Aorta (tissue), 5 donors: ENCODE measurements at regions not wholly inside any gene's neighbourhood (a gene's known extent, or its start where the extent isn't known, plus 50 kb on each side); places are given as distances from the start of the nearest gene placed in this dataset.

Experiments used
- ATAC-seq: fragments of 200-7000 bp; cut with Tn5 transposase; one replicate; pipeline ENCODE4 v1.9.1; 2022; ENCODE audit warnings: moderate library complexity; ENCODE audit not compliant: low FRiP score
- DNase-seq, 2 donors: peaks; one replicate each; pipeline ENCODE4 v3.0.0-alpha.2; 2020
- H3K27ac ChIP-seq, 2 donors: one replicate each; pipeline ENCODE4 v1.5.1; 2013; ENCODE audit warnings: low read length in 2 of 2, mild to moderate bottlenecking in 2 of 2, moderate library complexity in 2 of 2, control low read depth in 1 of 2, inconsistent platforms in 1 of 2, low read depth in 1 of 2
- H3K27me3 ChIP-seq, 2 donors: one replicate each; pipeline ENCODE4 v1.6.1; 2013; ENCODE audit warnings: control low read depth in 1 of 2, low read length in 1 of 2, mild to moderate bottlenecking in 1 of 2, moderate library complexity in 1 of 2; ENCODE audit not compliant: insufficient read depth in 2 of 2, control insufficient read depth in 1 of 2
- H3K36me3 ChIP-seq, 2 donors: one replicate each; pipeline ENCODE4 v1.6.1; 2013; ENCODE audit warnings: control low read depth in 1 of 2, low read length in 1 of 2, mild to moderate bottlenecking in 1 of 2; ENCODE audit not compliant: insufficient read depth in 2 of 2, control insufficient read depth in 1 of 2
- H3K4me1 ChIP-seq, 2 donors: one replicate each; pipeline ENCODE4 v1.6.1; 2013; ENCODE audit warnings: low read length in 2 of 2, control low read depth in 1 of 2, mild to moderate bottlenecking in 1 of 2, moderate library complexity in 1 of 2; ENCODE audit not compliant: insufficient read depth in 2 of 2, control insufficient read depth in 1 of 2
- H3K4me3 ChIP-seq, 2 donors: one replicate each; pipeline ENCODE4 v1.5.1; 2013; ENCODE audit warnings: low read length in 2 of 2, control low read depth in 1 of 2, mild to moderate bottlenecking in 1 of 2
- H3K9me3 ChIP-seq: one replicate; pipeline ENCODE4 v1.6.1; 2013; ENCODE audit warnings: mild to moderate bottlenecking, low read length; ENCODE audit not compliant: control insufficient read depth
- WGBS, 2 donors: extraction: QIAGEN DNeasy Blood & Tissue Kit; methylation state at CpG; one replicate each; pipeline ENCODE4 v1.1.7; 2013; 5-methylcytosine and 5-hydroxymethylcytosine counted together
- intact Hi-C, 2 donors: fragments of 100-400 bp; cut with DNase I; formaldehyde crosslinking; loops; one replicate each; pipeline versions ENCODE4 v1.14.2 to v1.15.0; 2022
- donor health status: healthy with polysubstance abuse.
- donor health status: Bipolar disorder and iron deficiency.
- donor health status: DM: no; HTN: no; CAD: no.
- donor health status: DM: no; HTN: no; CAD: no.
- donor health status: DM: yes; HTN: yes; CAD: no.

DNA sequence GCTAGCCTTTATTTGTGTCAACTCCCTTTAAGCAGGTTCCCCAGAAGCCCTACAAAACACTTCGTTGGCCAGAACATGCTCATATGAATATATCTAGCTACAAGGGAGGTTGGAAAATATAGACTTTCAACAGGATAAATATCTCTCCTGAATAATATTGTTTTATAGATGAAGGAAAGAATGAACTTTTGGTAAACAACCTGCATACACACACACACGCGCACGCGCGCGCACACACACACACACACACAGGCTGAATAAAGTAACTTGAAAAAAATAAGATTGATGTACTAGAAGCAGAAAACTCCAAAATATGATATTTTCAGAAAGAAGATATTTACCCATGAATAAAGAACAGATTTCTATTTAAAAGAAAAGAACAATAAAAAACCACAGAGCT lies 72.4 kb upstream of the GADL1 start:
- H3K27ac ChIP-seq: no peak overlapping the region
- DNase-seq: no peak
- no peaks in the 10 kb centered on the region for H3K4me1 ChIP-seq
- H3K36me3 ChIP-seq: no peaks in the 10 kb centered on the region
- intact Hi-C loops: no loop called here
- no peak overlapping the region for H3K4me3 ChIP-seq
- 42 to 82% methylated on average over 7 of the region's 7 CpGs for WGBS, 2 donors
- no peaks in the 10 kb centered on the region for H3K27me3 ChIP-seq
- no peaks in the 10 kb centered on the region for H3K9me3 ChIP-seq
- ATAC-seq: no peak

DNA sequence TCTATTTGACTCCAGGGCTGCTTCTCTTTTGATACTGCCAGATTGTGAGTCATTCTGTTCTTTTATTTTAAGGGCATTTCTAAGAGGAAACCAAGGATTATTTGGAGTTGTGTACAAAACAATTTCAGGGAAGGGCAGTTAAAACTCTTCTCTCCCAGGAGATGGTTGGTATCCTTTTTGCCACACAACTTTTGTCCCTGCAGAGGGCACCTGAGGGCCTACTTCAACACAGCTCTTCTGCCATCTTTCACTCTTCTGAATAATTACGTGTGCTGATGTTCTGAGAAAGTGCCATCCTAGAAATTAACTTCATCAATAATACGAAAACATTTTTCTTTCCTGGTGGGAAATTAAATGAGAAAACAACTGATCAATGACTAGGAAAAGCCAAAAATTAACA lies 75.7 kb upstream of the GADL1 start:
- DNase-seq (no peak), ATAC-seq (no peak)
- H3K4me1 ChIP-seq: no peaks in the 10 kb centered on the region
- no peak overlapping the region for H3K27ac ChIP-seq
- 63 to 76% methylated on average over 2 of the region's 2 CpGs for WGBS, 2 donors
- no peaks in the 10 kb centered on the region for H3K9me3 ChIP-seq
- H3K27me3 ChIP-seq: no peaks in the 10 kb centered on the region
- H3K36me3 ChIP-seq: no peaks in the 10 kb centered on the region
- intact Hi-C loops: no loop called here
- no peak overlapping the region for H3K4me3 ChIP-seq

DNA sequence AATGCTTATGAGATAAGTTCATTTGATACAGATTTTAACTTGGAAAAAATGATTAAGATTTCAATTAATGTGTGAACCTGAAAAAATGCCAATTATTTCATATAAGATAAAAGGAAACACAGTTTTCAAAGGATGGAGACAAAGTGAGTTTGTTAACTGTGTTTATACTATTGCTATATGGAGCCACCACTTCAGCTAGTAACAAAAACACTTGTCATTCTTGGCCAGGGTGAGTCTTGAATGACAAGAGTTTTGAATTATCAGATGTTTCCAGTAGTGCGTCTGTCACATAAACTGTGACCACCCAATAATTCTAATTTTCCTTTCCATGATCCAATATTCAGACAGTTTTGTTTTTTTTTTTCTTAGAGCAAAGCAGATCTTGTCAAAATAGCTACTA lies 78.0 kb upstream of the GADL1 start:
- 73 to 83% methylated on average over 1 of the region's 1 CpG for WGBS, 2 donors
- no peak for DNase-seq

DNA sequence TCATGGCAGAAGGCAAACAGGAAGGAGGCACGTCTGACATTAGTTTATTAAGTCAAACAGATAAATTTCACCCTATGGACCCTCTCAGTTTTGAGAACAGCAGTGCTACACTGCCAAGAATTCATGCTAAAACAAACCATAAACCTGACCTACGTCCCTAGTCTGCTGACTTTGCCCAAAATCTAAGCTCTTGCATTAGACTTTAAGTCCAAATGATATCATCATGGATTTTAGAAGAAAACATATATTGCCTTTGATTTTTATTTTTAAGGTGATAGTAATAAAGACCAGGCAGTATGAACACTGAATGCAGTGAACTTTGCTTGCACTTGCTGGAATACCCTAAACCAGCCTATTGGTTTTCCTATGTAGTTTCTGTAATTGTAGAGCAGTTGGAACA lies 79.6 kb upstream of the GADL1 start:
- intact Hi-C loops: no loop called here
- Histone ChIP-seq H3K36me3 (no peaks in the 10 kb centered on the region), H3K27me3 (no peaks in the 10 kb centered on the region), H3K27ac (no peak overlapping the region), H3K4me1 (no peaks in the 10 kb centered on the region), H3K4me3 (no peak overlapping the region), H3K9me3 (no peaks in the 10 kb centered on the region)
- DNase-seq: no peak
- ATAC-seq: no peak
- 91 to 93% methylated on average over 2 of the region's 2 CpGs for WGBS, 2 donors

More for the DNA sequence above, 78.0 kb upstream of the GADL1 start:
- no peaks in the 10 kb centered on the region for H3K27me3 ChIP-seq
- no peak overlapping the region for H3K27ac ChIP-seq
- H3K4me1 ChIP-seq: no peaks in the 10 kb centered on the region
- no peaks in the 10 kb centered on the region for H3K9me3 ChIP-seq
- H3K4me3 ChIP-seq: no peak overlapping the region
- intact Hi-C loops: no loop called here
- no peaks in the 10 kb centered on the region for H3K36me3 ChIP-seq
- no peak for ATAC-seq

DNA sequence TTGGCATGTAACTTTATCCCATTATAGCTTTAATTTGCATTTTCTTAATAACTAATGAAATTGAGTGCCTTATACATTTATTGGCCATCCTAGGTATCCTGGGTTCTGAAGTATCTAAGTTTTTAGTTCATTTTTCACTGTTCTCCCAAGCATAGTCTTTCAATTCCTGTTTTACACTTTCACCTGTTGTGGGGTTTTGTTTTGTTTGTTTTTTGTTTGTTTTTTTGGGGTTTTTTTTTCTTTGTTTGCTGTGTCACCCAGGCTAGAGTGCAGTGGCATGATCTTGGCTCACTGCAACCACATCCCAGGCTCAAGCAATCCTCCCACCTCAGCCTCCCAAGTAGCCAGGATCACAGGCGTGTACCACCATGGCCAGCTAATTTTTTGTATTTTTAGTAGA lies 83.1 kb upstream of the GADL1 start:
- intact Hi-C loops: no loop called here
- Histone ChIP-seq H3K36me3 (no peaks in the 10 kb centered on the region), H3K4me1 (no peaks in the 10 kb centered on the region), H3K9me3 (no peaks in the 10 kb centered on the region), H3K4me3 (no peak overlapping the region), H3K27me3 (no peaks in the 10 kb centered on the region), H3K27ac (no peak overlapping the region)
- DNase-seq (no peak), ATAC-seq (no peak)
- 93 to 94% methylated on average over 1 of the region's 1 CpG for WGBS, 2 donors

DNA sequence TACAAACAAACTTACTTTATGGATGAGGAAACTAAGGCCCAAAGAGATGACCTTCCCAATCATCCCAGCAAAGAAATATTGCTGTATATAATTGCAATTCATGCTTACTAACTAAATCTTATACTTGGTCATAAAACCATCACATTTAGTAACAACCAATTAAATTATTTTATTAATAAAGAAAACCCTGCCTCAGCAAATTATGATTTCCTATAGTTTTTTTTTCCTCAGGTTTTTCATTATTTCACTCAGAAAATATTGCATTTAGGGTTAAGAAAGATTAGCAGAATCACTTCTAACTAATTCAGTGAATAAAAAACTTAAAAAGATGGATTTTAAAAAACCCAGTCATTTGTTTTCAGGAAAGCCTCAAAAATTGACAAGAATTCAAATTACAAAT lies 86.5 kb upstream of the GADL1 start:
- no peak overlapping the region for H3K4me3 ChIP-seq
- no peaks in the 10 kb centered on the region for H3K4me1 ChIP-seq
- H3K27me3 ChIP-seq: no peaks in the 10 kb centered on the region
- no peaks in the 10 kb centered on the region for H3K36me3 ChIP-seq
- ATAC-seq (no peak), DNase-seq (no peak)
- H3K27ac ChIP-seq: no peak overlapping the region
- intact Hi-C loops: no loop called here
- no peaks in the 10 kb centered on the region for H3K9me3 ChIP-seq

DNA sequence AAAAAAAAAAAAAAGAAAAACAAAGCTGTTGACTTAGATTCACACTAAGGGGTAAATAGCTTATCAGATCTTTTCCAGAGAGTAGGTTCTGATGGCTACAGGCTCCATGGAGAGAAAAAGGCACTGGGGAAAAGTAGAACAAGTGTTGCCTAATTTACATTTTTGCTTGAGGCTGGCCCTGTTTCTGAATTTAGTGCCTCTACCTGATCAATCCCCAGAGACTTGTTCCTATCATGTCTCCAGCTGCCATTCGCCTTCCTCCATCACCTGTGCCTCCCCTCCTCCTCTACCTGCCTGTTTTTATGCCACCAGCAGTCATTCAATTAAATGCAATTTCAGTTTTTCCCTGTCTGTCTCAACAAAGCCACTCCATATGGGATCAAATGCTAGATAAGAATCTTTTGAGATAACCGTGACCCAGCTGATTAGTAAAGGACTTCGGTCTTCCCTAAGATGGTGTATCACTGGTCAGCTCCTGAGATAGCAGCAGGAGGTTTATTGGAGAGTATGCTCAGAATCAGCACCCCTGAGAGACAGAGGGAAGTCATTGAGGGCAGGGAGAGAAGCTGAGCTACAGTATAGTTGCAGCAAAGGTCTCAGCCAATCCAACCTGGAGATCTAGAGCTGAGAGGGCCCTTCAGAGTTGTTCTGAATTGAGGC lies 88.1 kb upstream of the GADL1 start:
- H3K36me3 ChIP-seq: no peaks in the 10 kb centered on the region
- no peak for DNase-seq
- intact Hi-C loops: loop anchor here in 1 of 2 donors (2.0 kb wide), 1 partner anchor 14 kb away; no protein-coding TSS in a partner anchor
- no peak for ATAC-seq
- no peaks in the 10 kb centered on the region for H3K27me3 ChIP-seq
- H3K27ac ChIP-seq: no peak overlapping the region
- H3K4me1 ChIP-seq: no peaks in the 10 kb centered on the region
- no peak overlapping the region for H3K4me3 ChIP-seq
- H3K9me3 ChIP-seq: no peaks in the 10 kb centered on the region
- 92 to 98% methylated on average over 3 of the region's 3 CpGs for WGBS, 2 donors

DNA sequence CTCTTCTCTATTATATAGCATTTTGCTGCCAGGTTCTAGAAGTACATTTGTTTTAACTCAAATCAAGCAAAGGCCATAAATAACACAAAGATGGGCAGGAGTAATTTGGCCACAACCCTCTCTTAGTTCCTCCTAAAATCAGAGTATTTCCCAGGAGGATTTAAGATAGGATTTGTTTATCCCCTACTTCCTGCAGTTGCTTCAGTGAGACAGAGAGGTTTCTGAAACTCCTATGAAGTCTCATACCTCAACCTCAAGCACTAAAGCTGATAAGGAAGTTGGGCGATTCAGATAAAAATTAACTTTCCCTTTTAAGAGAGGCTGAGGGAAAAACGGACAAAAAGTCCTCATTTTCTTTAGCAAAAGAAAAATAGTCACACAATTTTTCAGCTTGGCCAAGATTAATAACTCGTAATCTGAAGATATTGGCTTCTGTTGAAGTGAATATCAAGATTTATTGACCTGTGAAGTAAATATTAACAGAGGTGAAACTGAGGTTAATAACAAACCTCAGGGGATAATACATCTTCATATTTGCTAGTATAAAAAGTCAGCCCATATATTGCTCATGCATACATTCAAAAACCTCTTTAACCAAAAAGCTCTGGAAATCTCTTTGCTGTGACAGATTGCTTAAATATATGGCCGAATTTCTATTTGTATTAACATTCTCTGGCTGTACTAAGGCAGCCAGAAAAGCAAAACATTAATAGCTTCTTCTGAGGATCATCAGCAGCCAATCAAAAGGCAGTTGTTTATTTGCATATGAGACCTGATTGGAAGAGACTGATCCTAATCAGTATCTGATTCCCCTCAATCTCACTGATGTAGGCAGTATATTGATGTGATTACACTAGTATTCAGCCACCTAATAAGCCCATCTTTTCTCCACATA lies 90.6 kb upstream of the GADL1 start:
- ATAC-seq: no peak
- no peak overlapping the region for H3K4me3 ChIP-seq

DNA sequence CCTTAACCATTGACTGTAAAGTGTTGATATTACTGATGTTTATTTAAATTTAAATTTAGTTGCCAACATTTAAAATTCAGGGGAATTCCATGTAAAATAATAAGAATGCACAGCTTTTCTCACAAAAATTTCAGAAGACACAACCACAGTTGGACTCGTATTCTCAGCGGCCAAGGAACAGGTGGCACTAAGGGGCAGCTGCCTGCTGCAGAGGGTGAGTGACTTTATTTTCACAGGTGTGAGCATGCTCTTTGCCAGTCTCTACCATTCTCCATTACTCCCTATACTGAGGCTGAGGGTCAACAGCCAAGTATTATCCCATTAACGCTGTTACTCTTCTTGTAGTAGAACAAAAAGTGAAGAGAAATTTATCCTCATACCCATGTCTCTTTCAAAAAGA lies 92.1 kb upstream of the GADL1 start:
- intact Hi-C loops: no loop called here
- Histone ChIP-seq H3K4me3 (no peak overlapping the region), H3K4me1 (no peaks in the 10 kb centered on the region), H3K9me3 (no peaks in the 10 kb centered on the region), H3K27me3 (no peaks in the 10 kb centered on the region), H3K27ac (no peak overlapping the region), H3K36me3 (no peaks in the 10 kb centered on the region)
- 88 to 90% methylated on average over 3 of the region's 3 CpGs for WGBS, 2 donors
- DNase-seq (no peak), ATAC-seq (no peak)

More for the DNA sequence above, 90.6 kb upstream of the GADL1 start:
- WGBS, 2 donors: 8 to 10% methylated on average over 4 of the region's 4 CpGs
- no peak overlapping the region for H3K27ac ChIP-seq
- H3K9me3 ChIP-seq: no peaks in the 10 kb centered on the region
- H3K36me3 ChIP-seq: no peaks in the 10 kb centered on the region
- DNase-seq: no peak
- intact Hi-C loops: no loop called here
- H3K4me1 ChIP-seq: no peaks in the 10 kb centered on the region
- no peaks in the 10 kb centered on the region for H3K27me3 ChIP-seq
